Pulmonary artery endothelial cell (primary cell): ENCODE measurements at regions not wholly inside any gene's neighbourhood (a gene's known extent, or its start where the extent isn't known, plus 50 kb on each side); places are given as distances from the start of the nearest gene placed in this dataset.

Source experiments
- DNase-seq: peaks from one replicate; pipeline ENCODE4 v3.0.0-alpha.2; 2011; ENCODE audit warnings: low read depth, low spot score

DNA sequence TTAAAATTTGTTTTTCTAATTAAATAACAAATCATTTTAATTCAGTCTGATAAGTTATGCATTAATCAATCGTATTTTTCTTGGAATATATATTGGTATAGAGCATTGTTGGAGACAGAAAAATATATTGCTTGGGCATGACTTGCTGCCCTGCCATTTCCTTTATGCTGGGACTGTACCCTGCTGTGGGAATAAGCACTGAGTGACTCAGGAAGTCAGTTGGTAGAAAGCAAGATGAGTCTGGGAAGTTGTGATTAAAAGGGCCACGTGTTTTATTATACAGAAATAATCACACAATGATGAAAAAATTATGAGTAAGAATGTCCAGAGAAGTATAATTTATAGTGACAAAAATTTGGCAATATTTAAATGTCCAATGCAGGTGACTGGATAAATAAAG lies 139.5 kb downstream of the KIF18A start:
- DNase-seq: no peak

DNA sequence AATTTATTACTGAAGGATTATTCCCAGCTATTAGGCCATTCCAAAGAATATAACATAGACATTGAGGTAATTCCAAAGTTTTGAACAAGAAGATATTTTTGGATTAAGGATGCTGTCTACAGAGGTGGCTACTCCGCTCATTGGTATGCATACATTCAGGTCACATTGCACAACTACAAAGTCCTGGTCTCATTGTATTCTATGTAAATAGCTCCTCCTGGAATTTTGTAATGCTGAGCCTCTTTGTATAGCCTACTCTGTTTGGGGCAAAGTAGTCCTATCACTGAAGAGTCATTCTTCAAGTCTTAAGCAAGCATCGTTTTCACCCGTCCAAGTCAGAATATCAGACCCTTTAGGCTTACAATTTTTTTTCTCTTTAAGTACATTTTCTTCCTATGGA lies 142.4 kb downstream of the KIF18A start:
- DNase-seq: no peak

- no peak for DNase-seq
These were observed 144.6 kb downstream of the KIF18A start for GRCh38 chr11:27963370-27963769.

DNA sequence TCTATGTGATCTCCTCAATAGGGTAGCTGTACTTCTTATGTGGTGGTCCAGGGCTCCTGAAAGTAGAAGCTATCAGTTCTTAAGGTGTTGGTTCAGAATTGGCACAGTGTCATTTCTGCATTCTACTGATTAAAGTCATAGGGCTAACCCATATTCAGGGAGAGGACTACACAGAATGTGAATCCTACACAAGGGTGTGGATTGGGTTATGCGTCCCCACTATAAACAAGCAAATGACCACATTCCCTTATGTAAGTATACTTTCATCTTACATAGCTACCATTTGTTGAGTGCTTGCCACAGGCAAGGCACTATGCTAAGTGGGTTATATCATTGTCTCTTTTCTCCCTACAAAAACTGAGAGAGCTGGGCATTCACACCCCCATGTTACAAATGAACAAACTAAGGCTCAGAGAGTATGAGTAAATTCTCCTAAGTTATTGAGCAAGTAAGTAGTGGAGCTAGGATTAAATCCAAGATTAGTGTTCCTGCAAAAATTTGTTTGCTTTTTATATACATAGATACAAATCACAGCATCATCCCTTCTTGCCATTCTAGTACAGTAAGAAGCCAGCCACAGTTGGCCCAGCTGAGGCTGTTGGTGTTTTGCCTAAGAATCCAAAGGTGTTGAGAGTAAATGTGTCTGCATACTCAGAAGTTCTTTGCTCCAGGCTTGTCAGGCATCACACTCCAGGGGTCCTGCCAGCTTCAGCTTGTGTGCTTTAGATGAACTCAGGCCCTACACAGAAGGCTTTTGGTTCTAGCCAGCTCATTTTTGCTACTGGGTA lies 157.8 kb downstream of the KIF18A start:
- DNase-seq: no peak

GRCh38 chr11:27945348-27945747 lies 162.6 kb downstream of the KIF18A start:
- no peak for DNase-seq

DNA sequence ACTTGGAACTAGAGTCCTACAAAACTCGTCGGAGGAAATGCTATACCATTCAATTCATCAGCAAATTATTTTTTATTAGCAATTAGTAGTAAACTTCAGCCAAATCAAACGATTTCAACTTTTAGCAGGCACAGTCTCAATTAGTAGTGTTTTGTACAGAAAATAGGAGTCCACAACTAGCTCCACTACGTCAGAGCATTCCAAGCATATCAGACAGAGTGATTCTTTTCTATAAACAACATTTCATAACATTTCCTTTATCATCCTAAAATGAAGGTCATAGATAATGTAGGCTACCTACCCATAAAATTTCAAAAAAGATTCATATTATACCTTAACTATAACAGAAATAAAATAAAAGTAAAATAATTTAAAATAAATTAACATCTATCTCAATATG lies 169.9 kb downstream of the KIF18A start:
- no peak for DNase-seq

DNA sequence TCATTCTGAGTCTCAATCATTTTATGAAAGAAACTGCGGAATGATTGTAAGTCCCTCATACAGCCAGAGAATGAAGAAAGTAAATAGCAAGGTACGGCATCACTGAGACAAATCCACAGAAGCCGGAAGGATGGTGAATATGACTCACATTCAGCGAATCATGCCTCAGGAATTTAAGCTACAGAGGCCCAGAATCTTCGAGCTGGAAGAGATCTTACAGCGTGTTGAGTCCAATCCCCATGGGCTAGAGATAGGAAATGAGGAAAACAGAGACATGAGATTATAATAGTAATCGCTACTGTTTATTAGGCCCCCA lies 173.2 kb downstream of the KIF18A start:
- DNase-seq: peak; percentile 45

DNA sequence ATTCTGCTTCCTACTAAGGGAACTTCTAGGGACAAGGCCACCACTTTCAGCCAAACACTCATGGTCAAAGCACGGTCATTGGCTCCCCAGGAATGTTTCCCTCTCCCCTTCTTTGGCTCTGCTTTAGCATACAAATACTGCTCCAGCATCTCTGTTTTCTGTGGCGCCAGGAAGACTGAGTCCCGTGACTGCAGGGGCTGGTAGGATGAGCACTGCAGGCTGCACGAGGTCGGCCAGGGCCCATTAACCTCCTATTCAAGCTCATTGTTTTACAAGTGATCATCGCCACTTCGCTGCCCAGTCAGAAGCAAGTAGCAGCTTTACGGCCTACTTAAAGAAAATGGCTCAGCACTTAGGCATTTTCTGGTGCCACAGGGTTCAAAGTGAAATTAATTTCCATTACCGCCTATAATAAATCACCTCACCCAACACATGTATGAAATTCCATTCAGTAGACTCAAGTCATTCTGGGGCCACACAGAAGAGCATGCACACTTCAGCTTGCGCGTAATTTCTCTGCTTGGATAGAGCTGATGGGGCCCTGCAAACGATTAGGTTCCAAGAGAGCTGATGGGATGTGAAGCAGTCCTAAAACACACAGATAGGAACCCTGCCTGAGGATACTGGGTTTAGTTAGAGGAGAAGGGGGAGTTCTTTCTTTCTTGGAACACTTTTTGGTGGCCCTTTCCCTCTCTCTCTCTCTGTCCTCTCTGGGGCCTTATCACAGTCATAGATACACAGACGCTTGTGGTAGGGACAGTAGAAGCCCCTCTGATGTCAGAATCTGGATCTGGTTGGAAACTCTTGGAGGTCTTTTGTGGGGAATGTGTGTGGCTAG lies 173.7 kb downstream of the KIF18A start:
- DNase-seq: no peak

GRCh38 chr11:27931770-27932169 lies 176.2 kb downstream of the KIF18A start:
- DNase-seq: no peak

DNA sequence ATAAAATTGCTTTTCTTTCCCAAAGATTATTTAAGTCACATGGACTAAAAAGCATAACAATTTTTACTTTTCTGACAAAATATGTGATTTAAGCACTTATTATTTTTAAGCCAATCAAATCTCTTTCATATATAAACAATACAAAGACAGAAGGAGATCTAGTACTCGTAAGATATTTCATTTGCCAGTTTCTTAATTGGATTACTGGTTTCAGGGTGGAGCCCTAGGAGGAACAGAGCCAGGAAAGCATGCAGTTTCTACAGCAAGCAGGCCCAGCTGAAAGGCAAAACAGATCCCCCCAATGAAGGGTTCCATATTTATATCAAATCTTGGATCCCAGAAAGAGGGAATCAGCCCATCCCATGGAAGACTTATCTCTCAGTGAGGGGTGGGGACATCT lies 177.0 kb downstream of the KIF18A start:
- no peak for DNase-seq

GRCh38 chr11:27928809-27929208 lies 179.1 kb downstream of the KIF18A start:
- no peak for DNase-seq

GRCh38 chr11:27926981-27927481 lies 180.9 kb downstream of the KIF18A start:
- DNase-seq: no peak

DNA sequence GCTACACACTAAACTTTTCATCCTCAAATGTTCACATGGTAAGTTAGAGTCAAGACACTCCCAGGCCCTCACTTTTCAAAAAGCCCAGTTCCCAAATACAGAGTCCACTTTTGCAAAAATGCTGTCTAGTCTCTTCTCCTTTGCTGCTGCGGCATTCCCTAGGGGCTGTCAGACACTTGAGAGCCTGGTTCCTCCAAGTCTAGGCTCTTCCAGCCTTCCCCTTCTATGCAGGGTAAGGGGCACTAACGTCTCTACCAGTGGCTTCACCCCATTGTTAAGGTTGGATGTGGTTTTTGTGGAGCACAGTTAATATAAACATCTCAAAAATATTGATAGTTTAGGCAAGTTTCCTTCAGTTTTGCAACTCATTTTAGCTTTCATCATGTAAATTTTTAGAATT lies 181.5 kb downstream of the KIF18A start:
- DNase-seq: no peak

GRCh38 chr11:27921472-27921871 lies 186.5 kb downstream of the KIF18A start:
- DNase-seq: no peak

DNA sequence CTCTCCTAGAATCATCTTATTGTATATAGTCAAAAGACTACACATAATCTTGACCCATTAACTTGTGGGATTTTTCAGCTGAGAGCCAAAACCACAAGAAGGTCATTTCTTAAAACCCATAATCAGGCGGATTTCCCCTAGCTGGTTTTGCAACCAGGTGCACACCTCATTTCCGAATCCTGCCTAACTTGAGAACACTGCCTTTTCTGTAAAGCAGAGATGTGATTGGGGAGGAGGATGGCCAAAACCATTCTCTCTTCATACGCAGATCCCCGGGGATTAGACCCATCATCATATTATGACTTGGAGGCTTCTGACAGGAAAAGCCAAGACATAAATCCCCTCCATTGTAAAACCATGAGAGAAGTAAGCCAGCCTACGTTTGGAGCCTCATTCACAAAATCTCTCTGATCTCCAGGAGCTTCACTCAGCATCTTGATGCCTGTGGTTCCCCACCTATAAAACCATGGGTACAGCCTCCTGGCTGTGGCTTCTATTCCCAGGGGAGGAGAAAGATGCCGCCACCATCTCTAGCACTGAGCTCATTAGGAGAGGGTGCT lies 191.3 kb downstream of the KIF18A start:
- DNase-seq: no peak

GRCh38 chr11:27914080-27914479 lies 193.9 kb downstream of the KIF18A start:
- DNase-seq: no peak

- DNase-seq: no peak
These were observed 194.3 kb downstream of the KIF18A start for GRCh38 chr11:27913650-27914049.

- no peak for DNase-seq
These were observed 195.0 kb downstream of the KIF18A start for GRCh38 chr11:27912916-27913315.

DNA sequence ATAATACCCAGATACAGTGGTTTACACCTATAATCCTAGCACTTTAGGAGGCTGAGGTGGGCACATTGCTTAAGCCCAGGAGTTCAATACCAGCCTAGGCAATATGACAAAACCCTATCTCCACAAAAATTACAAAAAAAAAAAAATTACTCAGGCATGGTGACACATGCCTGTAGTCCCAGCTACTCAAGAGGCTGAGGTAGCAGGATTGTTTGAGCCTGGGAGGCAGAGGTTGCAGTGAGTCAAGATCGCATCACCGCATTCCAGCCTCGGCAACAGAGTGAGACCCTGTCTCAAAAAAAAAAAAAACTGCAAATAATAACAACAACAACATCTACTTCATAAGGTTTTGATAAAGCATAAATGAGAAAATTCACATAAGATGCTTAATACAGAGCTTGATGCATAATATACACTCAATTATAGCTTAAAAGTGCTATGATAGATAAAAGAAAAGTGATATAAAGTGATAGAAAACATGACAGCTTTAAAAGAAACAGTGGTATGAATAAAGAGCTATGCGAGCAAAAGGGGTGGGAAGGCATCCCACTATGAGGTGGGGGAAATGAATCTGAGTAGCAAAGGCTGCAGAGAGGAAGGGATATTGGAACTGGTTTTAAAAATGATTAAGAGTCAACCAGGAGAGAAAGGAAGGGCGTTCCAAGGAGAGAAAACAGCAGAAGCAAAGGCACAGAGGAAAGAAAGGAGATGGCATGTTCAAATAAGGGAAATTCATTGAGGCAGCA lies 197.6 kb downstream of the KIF18A start:
- no peak for DNase-seq

DNA sequence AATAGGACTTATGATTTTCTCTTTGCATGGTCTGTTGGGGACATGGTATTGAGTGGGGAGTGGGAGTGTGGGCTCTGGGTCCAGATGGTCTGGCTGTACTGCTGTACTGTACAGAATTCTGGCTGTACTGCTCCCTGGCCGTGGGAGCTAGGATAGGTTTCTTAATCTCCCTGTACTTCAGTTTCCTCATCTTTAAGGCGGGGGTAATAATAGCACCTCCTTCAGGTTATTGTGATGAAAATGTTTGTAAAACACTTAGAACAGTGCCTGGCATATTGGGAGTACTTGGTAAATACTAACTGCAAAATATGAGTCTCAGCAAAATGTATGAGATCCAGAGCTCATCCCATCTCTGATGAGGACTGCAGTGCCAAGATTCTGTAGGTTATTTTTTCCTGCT lies 198.6 kb downstream of the KIF18A start:
- no peak for DNase-seq

GRCh38 chr11:27908621-27909020 lies 199.3 kb downstream of the KIF18A start:
- no peak for DNase-seq

DNA sequence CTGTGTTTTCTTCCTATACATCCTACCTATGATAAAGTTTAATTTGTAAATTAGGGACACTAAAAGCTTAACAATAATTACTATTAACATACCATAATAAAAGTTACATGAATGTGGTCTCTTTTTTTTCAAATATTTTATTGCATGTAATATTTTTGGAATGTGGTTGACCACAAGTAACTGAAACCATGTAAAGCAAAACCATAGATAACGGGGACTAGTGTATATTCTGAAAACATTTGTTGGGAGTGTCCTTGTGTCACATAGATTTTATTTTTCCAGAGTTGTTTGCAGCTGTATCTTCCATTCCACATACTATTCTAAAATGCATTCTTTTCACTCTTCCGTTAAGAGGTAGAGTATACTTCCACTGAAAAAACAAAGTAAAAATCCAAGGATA lies 200.4 kb downstream of the KIF18A start:
- no peak for DNase-seq
